ENCODE measurements at regions not wholly inside any gene's neighbourhood (a gene's known extent, or its start where the extent isn't known, plus 50 kb on each side); places are given as distances from the start of the nearest gene placed in this dataset.

DNA sequence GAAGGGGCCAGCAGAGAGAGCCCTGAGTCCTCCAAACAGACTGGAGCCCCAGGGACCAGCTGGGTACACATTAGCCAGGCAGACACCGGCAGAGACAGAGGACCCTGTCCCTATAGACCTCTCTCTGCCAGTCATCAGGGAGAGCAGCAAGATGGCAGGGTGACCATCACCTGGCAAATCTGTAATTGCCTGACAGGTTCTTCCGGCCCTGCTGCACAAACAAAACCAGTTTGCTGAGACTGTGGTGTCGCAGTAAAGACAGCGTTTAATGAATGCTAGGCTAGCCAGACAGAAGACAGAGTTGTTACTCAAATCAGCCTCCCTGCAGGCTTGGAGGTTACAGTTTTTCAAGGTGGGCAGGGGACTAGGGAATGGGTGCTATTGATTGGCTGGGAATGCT is 618.9 kb downstream of the NPHP4 start:
- 100% methylated on average over 4 of the region's 4 CpGs for WGBS (ENCODE audit: insufficient coverage)
- H3K27me3 ChIP-seq (replicated peaks in 2 of 5; ENCODE audit: control insufficient read depth in 4 of 5, insufficient read depth in 5 of 5, low read length in 4 of 5), result peaks cover 0 to 3% (median 0%) of the 10 kb centered on the region in 5 experiments
- POLR2A ChIA-PET, result no interaction called here

DNA sequence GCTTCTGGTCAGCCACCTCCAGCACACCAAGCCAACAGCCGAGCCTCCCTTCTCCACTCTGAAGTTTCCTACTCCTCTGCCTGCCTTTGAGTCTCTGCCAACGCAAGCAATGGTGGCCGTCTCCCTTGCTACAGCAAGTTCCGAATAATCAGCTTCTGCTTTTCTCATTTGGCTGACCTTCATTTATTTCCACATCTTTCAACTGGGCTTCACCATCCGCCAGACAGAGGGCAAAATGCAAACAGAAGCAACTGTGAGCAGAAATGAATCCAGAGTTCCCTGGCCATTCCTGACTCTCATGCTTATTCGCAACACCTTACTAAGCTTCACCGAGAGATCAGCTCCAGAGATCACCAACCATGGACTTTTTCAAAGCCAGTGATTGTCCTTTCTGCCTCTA is 621.0 kb downstream of the NPHP4 start:
- WGBS (ENCODE audit: insufficient coverage), result 93% methylated on average over 7 of the region's 7 CpGs
- no peak for DNase-seq
- Histone ChIP-seq H3K27ac (ENCODE audit: insufficient read depth in 1 of 2, low read depth in 1 of 2, low read length in 2 of 2, poor library complexity in 1 of 2, severe bottlenecking in 2 of 2) (no peak overlapping the region), H3K9me3 (ENCODE audit: control extremely low read depth in 1 of 5, control insufficient read depth in 4 of 5, insufficient read depth in 2 of 5, low read depth in 1 of 5, low read length in 4 of 5) (peaks cover 0 to 15% (median 11%) of the 10 kb centered on the region in 5 experiments), H3K27me3 (replicated peaks in 2 of 5; ENCODE audit: control insufficient read depth in 4 of 5, insufficient read depth in 5 of 5, low read length in 4 of 5) (peaks cover 0 to 3% (median 0%) of the 10 kb centered on the region in 5 experiments), H3K36me3 (ENCODE audit: control insufficient read depth in 4 of 4, insufficient read depth in 4 of 4, low read length in 3 of 4) (no peaks in the 10 kb centered on the region), H3K4me3 (ENCODE audit: control insufficient read depth in 1 of 7, extremely low read depth in 1 of 7, insufficient read depth in 4 of 7, low read depth in 2 of 7, low read length in 6 of 7) (no peak overlapping the region), H3K4me1 (ENCODE audit: control extremely low read depth in 1 of 4, control insufficient read depth in 4 of 4, insufficient read depth in 4 of 4, low read length in 3 of 4) (no peaks in the 10 kb centered on the region)
- CTCF ChIA-PET, result no interaction called here
- POLR2A ChIA-PET, result no interaction called here

More for the DNA sequence above, 618.9 kb downstream of the NPHP4 start:
- Histone ChIP-seq H3K4me1 (ENCODE audit: control extremely low read depth in 1 of 4, control insufficient read depth in 4 of 4, insufficient read depth in 4 of 4, low read length in 3 of 4) (no peaks in the 10 kb centered on the region), H3K27ac (ENCODE audit: insufficient read depth in 1 of 2, low read depth in 1 of 2, low read length in 2 of 2, poor library complexity in 1 of 2, severe bottlenecking in 2 of 2) (no peak overlapping the region), H3K4me3 (ENCODE audit: control insufficient read depth in 1 of 7, extremely low read depth in 1 of 7, insufficient read depth in 4 of 7, low read depth in 2 of 7, low read length in 6 of 7) (no peak overlapping the region), H3K36me3 (ENCODE audit: control insufficient read depth in 4 of 4, insufficient read depth in 4 of 4, low read length in 3 of 4) (no peaks in the 10 kb centered on the region), H3K9me3 (ENCODE audit: control extremely low read depth in 1 of 5, control insufficient read depth in 4 of 5, insufficient read depth in 2 of 5, low read depth in 1 of 5, low read length in 4 of 5) (peaks cover 0 to 13% (median 11%) of the 10 kb centered on the region in 5 experiments)
- DNase-seq, result no peak
- CTCF ChIA-PET, result no interaction called here

DNA sequence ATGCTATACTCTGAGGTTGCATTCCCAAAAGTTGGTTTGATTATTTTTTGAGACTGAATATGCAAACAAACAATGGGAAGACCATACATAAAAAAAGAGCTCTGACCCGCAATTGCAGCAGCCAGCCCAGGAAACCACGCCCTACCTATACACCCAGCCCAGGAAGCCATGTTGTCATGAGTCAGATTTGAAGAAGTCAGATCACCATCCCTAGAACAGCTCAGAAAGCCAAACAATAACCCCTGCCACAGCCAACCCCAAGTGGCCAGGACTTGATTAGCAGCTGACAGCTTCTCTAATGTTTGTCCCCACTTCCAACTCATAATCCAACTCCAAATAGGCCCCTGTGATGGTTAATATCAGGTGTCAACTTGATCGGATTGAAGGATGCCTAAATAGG is 621.9 kb downstream of the NPHP4 start:
- H3K27me3 ChIP-seq (replicated peaks in 2 of 5; ENCODE audit: control insufficient read depth in 4 of 5, insufficient read depth in 5 of 5, low read length in 4 of 5), result peaks cover 0 to 3% (median 0%) of the 10 kb centered on the region in 5 experiments
- H3K4me3 ChIP-seq (ENCODE audit: control insufficient read depth in 1 of 7, extremely low read depth in 1 of 7, insufficient read depth in 4 of 7, low read depth in 2 of 7, low read length in 6 of 7), result no peak overlapping the region
- peaks cover 0 to 15% (median 11%) of the 10 kb centered on the region in 5 experiments for H3K9me3 ChIP-seq (ENCODE audit: control extremely low read depth in 1 of 5, control insufficient read depth in 4 of 5, insufficient read depth in 2 of 5, low read depth in 1 of 5, low read length in 4 of 5)
- ChIA-PET CTCF (no interaction called here), POLR2A (no interaction called here)
- H3K4me1 ChIP-seq (ENCODE audit: control extremely low read depth in 1 of 4, control insufficient read depth in 4 of 4, insufficient read depth in 4 of 4, low read length in 3 of 4), result no peaks in the 10 kb centered on the region
- DNase-seq, result no peak
- no CpG with 5 or more reads among the region's 3 CpGs for WGBS (ENCODE audit: insufficient coverage)
- no peaks in the 10 kb centered on the region for H3K36me3 ChIP-seq (ENCODE audit: control insufficient read depth in 4 of 4, insufficient read depth in 4 of 4, low read length in 3 of 4)
- H3K27ac ChIP-seq (ENCODE audit: insufficient read depth in 1 of 2, low read depth in 1 of 2, low read length in 2 of 2, poor library complexity in 1 of 2, severe bottlenecking in 2 of 2), result no peak overlapping the region

DNA sequence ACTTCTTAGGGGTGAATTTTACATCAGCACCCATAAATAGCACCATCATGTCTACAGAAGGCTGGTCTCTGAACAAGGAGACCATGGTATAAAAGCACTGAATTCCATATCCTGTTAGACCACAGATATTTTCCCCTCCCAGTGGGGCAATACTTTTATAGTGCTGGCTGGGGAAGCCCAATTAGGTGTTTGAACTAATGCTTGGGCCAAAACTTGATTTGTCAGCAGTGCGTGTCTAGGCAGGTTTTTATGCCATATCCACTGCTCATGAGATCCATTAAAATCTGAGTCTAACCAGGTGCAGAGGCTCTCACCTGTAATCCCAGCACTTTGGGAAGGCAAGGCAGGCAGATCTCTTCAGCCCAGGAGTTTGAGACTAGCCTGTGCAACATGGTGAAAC is 623.0 kb downstream of the NPHP4 start:
- H3K9me3 ChIP-seq (ENCODE audit: control extremely low read depth in 1 of 5, control insufficient read depth in 4 of 5, insufficient read depth in 2 of 5, low read depth in 1 of 5, low read length in 4 of 5), result peaks cover 0 to 13% (median 11%) of the 10 kb centered on the region in 5 experiments
- H3K36me3 ChIP-seq (ENCODE audit: control insufficient read depth in 4 of 4, insufficient read depth in 4 of 4, low read length in 3 of 4), result no peaks in the 10 kb centered on the region
- 100% methylated on average over 1 of the region's 1 CpG for WGBS (ENCODE audit: insufficient coverage)
- no peak overlapping the region for H3K27ac ChIP-seq (ENCODE audit: insufficient read depth in 1 of 2, low read depth in 1 of 2, low read length in 2 of 2, poor library complexity in 1 of 2, severe bottlenecking in 2 of 2)
- no peaks in the 10 kb centered on the region for H3K4me1 ChIP-seq (ENCODE audit: control extremely low read depth in 1 of 4, control insufficient read depth in 4 of 4, insufficient read depth in 4 of 4, low read length in 3 of 4)
- POLR2A ChIA-PET, result interaction anchor here (0.5 kb wide), 1 partner anchor 297 kb away, joined by 3 read pairs; no protein-coding TSS in a partner anchor
- CTCF ChIA-PET, result no interaction called here
- H3K4me3 ChIP-seq (ENCODE audit: control insufficient read depth in 1 of 7, extremely low read depth in 1 of 7, insufficient read depth in 4 of 7, low read depth in 2 of 7, low read length in 6 of 7), result no peak overlapping the region
- peaks cover 0 to 3% (median 0%) of the 10 kb centered on the region in 5 experiments for H3K27me3 ChIP-seq (replicated peaks in 2 of 5; ENCODE audit: control insufficient read depth in 4 of 5, insufficient read depth in 5 of 5, low read length in 4 of 5)
- DNase-seq, result no peak

DNA sequence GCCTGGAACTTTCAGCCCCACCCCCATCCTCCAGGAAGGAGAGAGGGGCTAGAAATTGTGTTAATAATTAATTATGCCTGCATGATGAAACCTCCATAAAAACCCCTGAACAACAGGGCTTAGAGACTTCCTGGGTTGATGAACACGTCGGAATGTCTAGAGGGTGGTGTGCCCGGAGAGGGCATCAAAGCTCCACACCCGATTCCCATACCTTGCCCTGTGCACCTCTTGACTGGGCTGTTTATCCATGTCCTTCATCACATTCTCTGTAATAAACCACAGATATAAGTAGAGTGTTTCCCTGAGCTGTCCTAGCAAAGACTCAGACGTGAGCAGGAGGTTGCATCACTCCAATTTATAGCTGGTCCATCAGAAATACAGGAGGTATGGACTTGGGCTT is 624.0 kb downstream of the NPHP4 start:
- Histone ChIP-seq H3K27me3 (replicated peaks in 2 of 5; ENCODE audit: control insufficient read depth in 4 of 5, insufficient read depth in 5 of 5, low read length in 4 of 5) (peaks cover 0 to 3% (median 0%) of the 10 kb centered on the region in 5 experiments), H3K27ac (ENCODE audit: insufficient read depth in 1 of 2, low read depth in 1 of 2, low read length in 2 of 2, poor library complexity in 1 of 2, severe bottlenecking in 2 of 2) (no peak overlapping the region), H3K36me3 (ENCODE audit: control insufficient read depth in 4 of 4, insufficient read depth in 4 of 4, low read length in 3 of 4) (no peaks in the 10 kb centered on the region), H3K4me3 (ENCODE audit: control insufficient read depth in 1 of 7, extremely low read depth in 1 of 7, insufficient read depth in 4 of 7, low read depth in 2 of 7, low read length in 6 of 7) (no peak overlapping the region), H3K9me3 (ENCODE audit: control extremely low read depth in 1 of 5, control insufficient read depth in 4 of 5, insufficient read depth in 2 of 5, low read depth in 1 of 5, low read length in 4 of 5) (peaks cover 0 to 6% (median 3%) of the 10 kb centered on the region in 5 experiments), H3K4me1 (ENCODE audit: control extremely low read depth in 1 of 4, control insufficient read depth in 4 of 4, insufficient read depth in 4 of 4, low read length in 3 of 4) (no peaks in the 10 kb centered on the region)
- DNase-seq, result no peak
- 93% methylated on average over 5 of the region's 5 CpGs for WGBS (ENCODE audit: insufficient coverage)
- CTCF ChIA-PET, result no interaction called here
- POLR2A ChIA-PET, result no interaction called here

DNA sequence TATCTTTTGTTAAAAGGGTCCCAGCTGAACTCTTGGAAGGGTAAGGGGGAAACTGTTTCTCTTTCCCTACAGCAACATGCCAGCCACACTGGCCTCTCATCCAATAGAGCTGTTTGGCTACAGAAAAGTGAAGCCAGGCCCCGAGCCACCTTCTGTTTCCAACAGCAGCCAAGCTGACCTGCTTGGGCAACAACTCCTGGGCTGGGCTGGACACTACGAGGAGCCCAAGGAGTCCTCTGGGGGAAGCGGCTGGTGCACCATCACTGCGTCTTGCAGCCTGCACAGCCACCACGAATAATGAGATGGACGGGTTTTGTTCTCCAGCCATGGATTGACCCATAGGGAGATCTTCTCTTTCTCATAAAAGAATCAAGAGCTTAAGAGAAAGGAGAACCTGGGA is 624.9 kb downstream of the NPHP4 start:
- no peak overlapping the region for H3K27ac ChIP-seq (ENCODE audit: insufficient read depth in 1 of 2, low read depth in 1 of 2, low read length in 2 of 2, poor library complexity in 1 of 2, severe bottlenecking in 2 of 2)
- POLR2A ChIA-PET, result no interaction called here
- 96% methylated on average over 6 of the region's 6 CpGs for WGBS (ENCODE audit: insufficient coverage)
- H3K4me1 ChIP-seq (ENCODE audit: control extremely low read depth in 1 of 4, control insufficient read depth in 4 of 4, insufficient read depth in 4 of 4, low read length in 3 of 4), result no peaks in the 10 kb centered on the region
- CTCF ChIA-PET, result no interaction called here
- no peak overlapping the region for H3K4me3 ChIP-seq (ENCODE audit: control insufficient read depth in 1 of 7, extremely low read depth in 1 of 7, insufficient read depth in 4 of 7, low read depth in 2 of 7, low read length in 6 of 7)
- peaks cover 0 to 2% (median 0%) of the 10 kb centered on the region in 5 experiments for H3K9me3 ChIP-seq (ENCODE audit: control extremely low read depth in 1 of 5, control insufficient read depth in 4 of 5, insufficient read depth in 2 of 5, low read depth in 1 of 5, low read length in 4 of 5)
- H3K27me3 ChIP-seq (replicated peaks in 2 of 5; ENCODE audit: control insufficient read depth in 4 of 5, insufficient read depth in 5 of 5, low read length in 4 of 5), result peaks cover 0 to 3% (median 0%) of the 10 kb centered on the region in 5 experiments
- no peak for DNase-seq
- H3K36me3 ChIP-seq (ENCODE audit: control insufficient read depth in 4 of 4, insufficient read depth in 4 of 4, low read length in 3 of 4), result no peaks in the 10 kb centered on the region

DNA sequence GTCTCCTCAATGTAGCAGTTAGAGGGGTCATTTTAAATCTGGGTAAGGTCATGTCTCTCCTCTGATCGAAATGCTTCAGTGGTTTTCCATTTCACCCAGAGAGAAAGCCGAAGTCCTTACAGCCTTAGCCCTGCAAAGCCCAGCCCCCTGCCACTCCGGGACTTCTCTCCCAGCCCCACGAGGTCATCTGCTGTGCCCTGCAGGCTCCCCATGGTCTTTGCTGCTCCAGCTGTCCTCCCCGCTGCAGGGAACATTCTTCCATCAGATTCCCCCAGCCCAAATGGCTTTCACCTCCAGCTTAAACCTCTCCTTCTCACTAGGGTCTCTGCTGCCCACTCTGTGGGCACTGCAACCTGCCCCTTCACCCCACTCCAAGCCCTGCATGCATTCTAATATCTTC is 626.5 kb downstream of the NPHP4 start:
- Histone ChIP-seq H3K36me3 (ENCODE audit: control insufficient read depth in 4 of 4, insufficient read depth in 4 of 4, low read length in 3 of 4) (no peaks in the 10 kb centered on the region), H3K9me3 (ENCODE audit: control extremely low read depth in 1 of 5, control insufficient read depth in 4 of 5, insufficient read depth in 2 of 5, low read depth in 1 of 5, low read length in 4 of 5) (peaks cover 0 to 2% (median 0%) of the 10 kb centered on the region in 5 experiments), H3K4me3 (ENCODE audit: control insufficient read depth in 1 of 7, extremely low read depth in 1 of 7, insufficient read depth in 4 of 7, low read depth in 2 of 7, low read length in 6 of 7) (no peak overlapping the region), H3K27ac (ENCODE audit: insufficient read depth in 1 of 2, low read depth in 1 of 2, low read length in 2 of 2, poor library complexity in 1 of 2, severe bottlenecking in 2 of 2) (no peak overlapping the region), H3K27me3 (replicated peaks in 2 of 5; ENCODE audit: control insufficient read depth in 4 of 5, insufficient read depth in 5 of 5, low read length in 4 of 5) (peaks cover 0 to 3% (median 0%) of the 10 kb centered on the region in 5 experiments), H3K4me1 (ENCODE audit: control extremely low read depth in 1 of 4, control insufficient read depth in 4 of 4, insufficient read depth in 4 of 4, low read length in 3 of 4) (no peaks in the 10 kb centered on the region)
- ChIA-PET POLR2A (no interaction called here), CTCF (no interaction called here)
- 83% methylated on average over 5 of the region's 5 CpGs for WGBS (ENCODE audit: insufficient coverage)
- DNase-seq, result no peak
